DND-41 (cell line): ENCODE measurements at regions not wholly inside any gene's neighbourhood (a gene's known extent, or its start where the extent isn't known, plus 50 kb on each side); places are given as distances from the start of the nearest gene placed in this dataset.

Source experiments
- EZH2 ChIP-seq: IDR thresholded peaks from 3 replicates; pipeline ENCODE4 v1.6.1; 2012; ENCODE audit warnings: borderline replicate concordance, low read depth, mild to moderate bottlenecking, moderate library complexity, low read length, inconsistent platforms; ENCODE audit not compliant: severe bottlenecking
- TF ChIP-seq, protein P1 (sequence below): IDR thresholded peaks from 2 replicates; pipeline ENCODE4 v1.5.1; 2012; ENCODE audit warnings: borderline replicate concordance, low read length, moderate library complexity, mild to moderate bottlenecking; ENCODE audit not compliant: poor library complexity, severe bottlenecking; ENCODE audit errors: extremely low read depth

DNA sequence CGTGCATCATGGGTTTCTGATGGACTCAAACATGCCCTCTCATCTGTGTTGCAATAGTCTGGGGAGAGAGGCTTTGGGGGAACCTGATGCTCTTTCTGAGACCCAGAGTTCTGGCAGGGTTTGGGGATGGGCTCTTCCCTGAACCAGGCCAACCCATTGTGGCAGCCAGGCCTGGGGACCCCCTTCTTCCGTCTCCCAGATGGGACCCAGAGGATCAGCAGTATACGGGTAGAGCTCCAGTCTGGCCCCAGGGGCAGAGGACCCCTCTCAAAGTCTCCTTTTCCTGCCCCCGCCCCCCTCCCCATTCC lies 333.7 kb downstream of the DYSF start:
- TF ChIP-seq, protein P1, sequence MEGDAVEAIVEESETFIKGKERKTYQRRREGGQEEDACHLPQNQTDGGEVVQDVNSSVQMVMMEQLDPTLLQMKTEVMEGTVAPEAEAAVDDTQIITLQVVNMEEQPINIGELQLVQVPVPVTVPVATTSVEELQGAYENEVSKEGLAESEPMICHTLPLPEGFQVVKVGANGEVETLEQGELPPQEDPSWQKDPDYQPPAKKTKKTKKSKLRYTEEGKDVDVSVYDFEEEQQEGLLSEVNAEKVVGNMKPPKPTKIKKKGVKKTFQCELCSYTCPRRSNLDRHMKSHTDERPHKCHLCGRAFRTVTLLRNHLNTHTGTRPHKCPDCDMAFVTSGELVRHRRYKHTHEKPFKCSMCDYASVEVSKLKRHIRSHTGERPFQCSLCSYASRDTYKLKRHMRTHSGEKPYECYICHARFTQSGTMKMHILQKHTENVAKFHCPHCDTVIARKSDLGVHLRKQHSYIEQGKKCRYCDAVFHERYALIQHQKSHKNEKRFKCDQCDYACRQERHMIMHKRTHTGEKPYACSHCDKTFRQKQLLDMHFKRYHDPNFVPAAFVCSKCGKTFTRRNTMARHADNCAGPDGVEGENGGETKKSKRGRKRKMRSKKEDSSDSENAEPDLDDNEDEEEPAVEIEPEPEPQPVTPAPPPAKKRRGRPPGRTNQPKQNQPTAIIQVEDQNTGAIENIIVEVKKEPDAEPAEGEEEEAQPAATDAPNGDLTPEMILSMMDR = no peak
- no peak for TF ChIP-seq EZH2
